IMR-90 (cell line): ENCODE measurements at regions not wholly inside any gene's neighbourhood (a gene's known extent, or its start where the extent isn't known, plus 50 kb on each side); places are given as distances from the start of the nearest gene placed in this dataset.

ENCODE experiments used
- ATAC-seq: fragments of 200-7000 bp; cut with Tn5 transposase; 2 replicates; pipeline ENCODE4 v1.9.1; 2020; ENCODE audit warnings: low read depth, mild to moderate bottlenecking, moderate library complexity
- BruUV-seq: library from RNA; stranded (reverse); fragments of 400-500 nt; replicated peaks from 2 replicates; lab custom pipeline; 2021; lab: Mats Ljungman, UMichigan
- CTCF ChIA-PET: fragments of 300-600 bp; formaldehyde crosslinking; extraction: SDS; loops from one replicate; lab custom pipeline; 2021; ENCODE audit warnings: antibody characterized with exemption; lab: Yijun Ruan, JAX
- POLR2A ChIA-PET: fragments of 300-600 bp; sonication (Branson Sonifier 250); formaldehyde crosslinking; loops from one replicate; lab custom pipeline; 2022; ENCODE audit warnings: antibody characterized with exemption; ENCODE audit not compliant: unreplicated experiment; lab: Charles Lee
- DNase-seq: peaks from one replicate; pipeline ENCODE4 v3.0.0; 2013
- H2AFZ ChIP-seq: replicated peaks from 2 replicates; pipeline ENCODE3; 2013; ENCODE audit warnings: low read length, mild to moderate bottlenecking; ENCODE audit not compliant: poor library complexity
- H2AK5ac ChIP-seq: 2 replicates; pipeline ENCODE4 v1.6.1; 2013; ENCODE audit warnings: low read depth, low read length, inconsistent platforms
- H2AK9ac ChIP-seq: replicated peaks from 2 replicates; pipeline ENCODE3; 2013; ENCODE audit warnings: mild to moderate bottlenecking, low read depth, low read length, moderate library complexity; ENCODE audit not compliant: poor library complexity
- H2BK120ac ChIP-seq: 2 replicates; pipeline ENCODE4 v1.6.1; 2013; ENCODE audit warnings: low read depth, low read length, inconsistent platforms
- H2BK15ac ChIP-seq: 3 replicates; pipeline ENCODE4 v1.6.1; 2013; ENCODE audit warnings: low read depth, low read length, inconsistent platforms
- H2BK20ac ChIP-seq: 2 replicates; pipeline ENCODE4 v1.6.1; 2013; ENCODE audit warnings: low read depth, mild to moderate bottlenecking, inconsistent platforms, low read length, moderate library complexity
- H2BK5ac ChIP-seq: 2 replicates; pipeline ENCODE4 v1.6.1; 2013; ENCODE audit warnings: mild to moderate bottlenecking, low read depth, low read length, inconsistent platforms; ENCODE audit not compliant: poor library complexity, severe bottlenecking
- H3K14ac ChIP-seq: replicated peaks from 2 replicates; pipeline ENCODE4 v1.6.1; 2013; ENCODE audit warnings: low read depth, low read length, inconsistent platforms
- H3K18ac ChIP-seq: 2 replicates; pipeline ENCODE4 v1.6.1; 2013; ENCODE audit warnings: low read depth, low read length, control low read depth
- H3K23ac ChIP-seq: 2 replicates; pipeline ENCODE4 v1.6.1; 2013; ENCODE audit warnings: low read depth, low read length, inconsistent platforms
- H3K27ac ChIP-seq: 2 replicates; pipeline ENCODE4 v1.5.1; 2013; ENCODE audit warnings: mild to moderate bottlenecking, control low read depth, low read length; ENCODE audit not compliant: insufficient read depth
- H3K27me3 ChIP-seq: 2 replicates; pipeline ENCODE4 v1.6.1; 2013; ENCODE audit warnings: low read length; ENCODE audit not compliant: control insufficient read depth, insufficient read depth
- H3K36me3 ChIP-seq: 2 replicates; pipeline ENCODE4 v1.6.1; 2013; ENCODE audit warnings: low read length, mixed read lengths; ENCODE audit not compliant: control insufficient read depth, insufficient read depth
- H3K4ac ChIP-seq: 2 replicates; pipeline ENCODE4 v1.6.1; 2013; ENCODE audit warnings: low read depth, low read length, inconsistent platforms
- H3K4me1 ChIP-seq: 2 replicates; pipeline ENCODE4 v1.6.1; 2013; ENCODE audit warnings: low read length, mixed read lengths; ENCODE audit not compliant: control insufficient read depth, insufficient read depth
- H3K4me2 ChIP-seq: 2 replicates; pipeline ENCODE4 v1.6.1; 2013; ENCODE audit warnings: low read depth, mild to moderate bottlenecking, control low read depth, low read length, moderate library complexity
- H3K4me3 ChIP-seq: 2 replicates; pipeline ENCODE4 v1.5.1; 2013; ENCODE audit warnings: low read depth, mild to moderate bottlenecking, control low read depth, low read length, moderate library complexity; ENCODE audit not compliant: insufficient read depth
- H3K56ac ChIP-seq: 2 replicates; pipeline ENCODE4 v1.6.1; 2013; ENCODE audit warnings: low read length, inconsistent platforms; ENCODE audit not compliant: insufficient read depth; ENCODE audit errors: extremely low read depth
- H3K79me1 ChIP-seq, 2 experiments: 2 replicates each; pipeline ENCODE4 v1.6.1; 2013; ENCODE audit warnings: low read length in 2 of 2, inconsistent platforms in 1 of 2, low read depth in 1 of 2
- H3K9ac ChIP-seq: 2 replicates; pipeline ENCODE4 v1.6.1; 2013; ENCODE audit warnings: low read depth, low read length, control low read depth
- H3K9me1 ChIP-seq: 2 replicates; pipeline ENCODE4 v1.6.1; 2013; ENCODE audit warnings: low read length, inconsistent platforms; ENCODE audit not compliant: insufficient read depth
- H3K9me3 ChIP-seq: 2 replicates; pipeline ENCODE4 v1.6.1; 2013; ENCODE audit warnings: low read length; ENCODE audit not compliant: control insufficient read depth, insufficient read depth
- H4K20me1 ChIP-seq: 2 replicates; pipeline ENCODE4 v1.6.1; 2013; ENCODE audit warnings: low read length, inconsistent platforms; ENCODE audit not compliant: insufficient read depth
- H4K5ac ChIP-seq: 2 replicates; pipeline ENCODE4 v1.6.1; 2013; ENCODE audit warnings: mild to moderate bottlenecking, low read depth, low read length, control low read depth
- H4K8ac ChIP-seq, 2 experiments: 2 replicates each; pipeline ENCODE4 v1.6.1; 2013; ENCODE audit warnings: low read depth in 2 of 2, low read length in 2 of 2, control low read depth in 1 of 2, inconsistent platforms in 1 of 2
- H4K91ac ChIP-seq: 2 replicates; pipeline ENCODE4 v1.6.1; 2013; ENCODE audit warnings: low read depth, low read length, inconsistent platforms; ENCODE audit not compliant: insufficient read depth
- CEBPB ChIP-seq: IDR thresholded peaks from 2 replicates; pipeline ENCODE4 v1.6.1; 2012; ENCODE audit warnings: low read depth, low read length, improper control_type of control experiment
- WGBS, 2 experiments: methylation state at CpG; one replicate each; pipeline versions ENCODE4 v1.1.5 to v1.1.7; 2013; ENCODE audit warnings: missing lambda C conversion rate in 2 of 2; ENCODE audit not compliant: insufficient read length in 1 of 2; ENCODE audit errors: extremely low coverage in 2 of 2; 5-methylcytosine and 5-hydroxymethylcytosine counted together
- dilution Hi-C: fragments of 300-500 bp; cut with HindIII; formaldehyde crosslinking; loops from one replicate; pipeline ENCODE4 v1.14.3; 2018; ENCODE audit warnings: low sequenced_read_pairs; ENCODE audit not compliant: unreplicated experiment
- in situ Hi-C: fragments of 300-500 bp; cut with MboI; formaldehyde crosslinking; loops from 3 replicates; pipeline ENCODE4 v1.14.3; 2019; ENCODE audit warnings: low sequenced_read_pairs, inconsistent platforms, mixed read lengths
- intact Hi-C: fragments of 100-400 bp; cut with micrococcal nuclease; formaldehyde crosslinking; loops from 2 replicates; pipeline ENCODE4 v1.10.0; 2022

GRCh38 chr18:66048406-66048805 lies 297.6 kb downstream of the CDH7 start:
- Histone ChIP-seq H2BK5ac (no peak overlapping the region), H3K4me3 (no peak overlapping the region), H3K27me3 (no peaks in the 10 kb centered on the region), H3K23ac (no peak overlapping the region), H4K20me1 (no peaks in the 10 kb centered on the region), H4K5ac (no peak overlapping the region), H3K4me2 (no peak overlapping the region), H3K9me3 (peaks cover 6% of the 10 kb centered on the region; the same call in 1 of the 2 replicates), H3K56ac (no peak overlapping the region), H3K9ac (no peak overlapping the region), H4K91ac (no peak overlapping the region), H3K18ac (no peak overlapping the region), H2BK15ac (no peak overlapping the region), H3K27ac (no peak overlapping the region), H3K14ac (no peak overlapping the region), H2AK9ac (no peak overlapping the region), H2AFZ (no peak overlapping the region), H2AK5ac (no peak overlapping the region), H2BK20ac (no peak overlapping the region), H4K8ac (no peak overlapping the region), H3K9me1 (no peaks in the 10 kb centered on the region), H3K4me1 (no peaks in the 10 kb centered on the region), H3K4ac (no peak overlapping the region), H3K79me1 (no peaks in the 10 kb centered on the region), H2BK120ac (no peak overlapping the region), H3K36me3 (no peaks in the 10 kb centered on the region)
- no TSS peak for BruUV-seq
- dilution Hi-C loops (no loop called here), intact Hi-C loops (no loop called here), in situ Hi-C loops (no loop called here)
- DNase-seq, result no peak
- WGBS, 2 experiments, result no CpG with 5 or more reads among the region's 1 CpG
- no peak for TF ChIP-seq CEBPB
- POLR2A ChIA-PET, result no interaction called here
- no peak for ATAC-seq
- CTCF ChIA-PET, result no interaction called here
